Caco-2 (cell line): ENCODE measurements at regions not wholly inside any gene's neighbourhood (a gene's known extent, or its start where the extent isn't known, plus 50 kb on each side); places are given as distances from the start of the nearest gene placed in this dataset.

Experiments
- BruUV-seq: library from RNA; stranded (reverse); fragments of 400-500 nt; replicated peaks from 2 replicates; lab custom pipeline; 2021; lab: Mats Ljungman, UMichigan
- CTCF ChIA-PET: fragments of 300-600 bp; sonication (Branson Sonifier 250); formaldehyde crosslinking; loops from one replicate; lab custom pipeline; 2022; ENCODE audit warnings: antibody characterized with exemption; lab: Charles Lee
- POLR2A ChIA-PET: fragments of 300-600 bp; sonication (Branson Sonifier 250); formaldehyde crosslinking; loops from one replicate; lab custom pipeline; 2022; ENCODE audit warnings: antibody characterized with exemption; lab: Charles Lee
- DNase-seq, 2 experiments: peaks; one replicate each; pipeline versions ENCODE4 v3.0.0 to v3.0.0-alpha.2; 2020 to 2022
- H3K27me3 ChIP-seq: replicated peaks from 2 replicates; pipeline ENCODE4 v1.6.0; 2011; ENCODE audit warnings: low read length; ENCODE audit not compliant: control insufficient read depth, insufficient read depth
- H3K36me3 ChIP-seq: 2 replicates; pipeline ENCODE4 v1.5.1; 2011; ENCODE audit warnings: low read length; ENCODE audit not compliant: control insufficient read depth, insufficient read depth
- H3K4me1 ChIP-seq: fragments of 250-450 bp; sonication (Bioruptor Pico); 2 replicates; pipeline ENCODE4 v1.5.1; 2020; ENCODE audit warnings: mild to moderate bottlenecking
- H3K4me3 ChIP-seq: 2 replicates; pipeline ENCODE4 v1.5.1; 2011; ENCODE audit warnings: low read depth, mild to moderate bottlenecking, control low read depth, low read length
- H3K9me3 ChIP-seq: fragments of 250-450 bp; sonication (Bioruptor Pico); 2 replicates; pipeline ENCODE4 v1.5.1; 2020; ENCODE audit warnings: mild to moderate bottlenecking, moderate library complexity
- H3K27ac Mint-ChIP-seq: one replicate; pipeline ENCODE4 v1.8.0; 2022; ENCODE audit warnings: mixed read lengths; ENCODE audit not compliant: unreplicated experiment
- H3K27me3 Mint-ChIP-seq: one replicate; pipeline ENCODE4 v1.8.0; 2022; ENCODE audit warnings: mixed read lengths; ENCODE audit not compliant: insufficient read depth, unreplicated experiment
- H3K36me3 Mint-ChIP-seq: one replicate; pipeline ENCODE4 v1.8.0; 2022; ENCODE audit warnings: mild to moderate bottlenecking, mixed read lengths; ENCODE audit not compliant: insufficient read depth, unreplicated experiment
- H3K4me1 Mint-ChIP-seq: one replicate; pipeline ENCODE4 v1.8.0; 2022; ENCODE audit warnings: low read depth, mixed read lengths; ENCODE audit not compliant: unreplicated experiment
- H3K4me3 Mint-ChIP-seq: one replicate; pipeline ENCODE4 v1.8.0; 2022; ENCODE audit warnings: mild to moderate bottlenecking, moderate library complexity, mixed read lengths; ENCODE audit not compliant: unreplicated experiment
- H3K9me3 Mint-ChIP-seq: one replicate; pipeline ENCODE4 v1.8.0; 2022; ENCODE audit warnings: mixed read lengths; ENCODE audit not compliant: unreplicated experiment
- CTCF ChIP-seq, 2 experiments: fragments of 200-600 bp in 1 of 2; IDR thresholded peaks; 1 replicate in 1 of 2; 2 replicates in 1 of 2; pipeline versions ENCODE4 v1.5.1 to v1.8.0; 2011 to 2022; ENCODE audit warnings: antibody characterized with exemption in 1 of 2, control low read depth in 1 of 2, inconsistent platforms in 1 of 2, low read depth in 1 of 2, low read length in 1 of 2, mild to moderate bottlenecking in 1 of 2, moderate library complexity in 1 of 2; ENCODE audit not compliant: insufficient read depth in 1 of 2, severe bottlenecking in 1 of 2, unreplicated experiment in 1 of 2
- intact Hi-C: fragments of 100-400 bp; cut with micrococcal nuclease; formaldehyde crosslinking; loops from one replicate; pipeline ENCODE4 v1.10.0; 2022; ENCODE audit not compliant: unreplicated experiment

DNA sequence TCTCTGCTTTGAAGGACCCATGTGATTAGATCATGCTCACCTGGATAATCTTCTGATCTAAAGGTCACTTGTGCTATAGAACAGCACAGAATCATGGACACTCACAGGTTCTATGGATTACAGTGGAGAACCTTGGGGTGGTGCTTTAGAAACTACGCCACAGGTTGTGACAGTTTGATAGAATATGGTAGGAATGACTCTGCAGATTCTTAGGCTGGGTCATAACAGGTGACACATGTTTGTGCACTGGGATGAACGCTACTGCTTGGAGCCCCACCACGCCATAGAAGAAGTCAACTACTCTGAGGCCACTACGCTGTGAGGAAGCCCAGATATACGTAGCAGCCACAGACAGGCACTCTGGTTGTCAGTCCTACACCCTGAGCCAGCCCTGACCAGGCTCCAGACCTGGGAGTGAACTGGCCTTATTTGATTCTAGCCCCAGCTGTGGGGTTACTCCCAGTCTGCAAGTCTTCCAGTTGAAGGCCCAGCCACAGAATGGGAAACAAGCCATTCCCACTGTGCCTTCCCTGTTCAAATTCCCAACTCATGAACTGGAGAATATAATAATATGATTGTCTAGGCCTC is 99.0 kb upstream of the SLC24A3 start:
- Histone ChIP-seq H3K36me3 (no peaks in the 10 kb centered on the region), H3K9me3 (no peaks in the 10 kb centered on the region), H3K4me3 (no peak overlapping the region), H3K27me3 (no peaks in the 10 kb centered on the region), H3K4me1 (no peaks in the 10 kb centered on the region)
- no peaks in the 10 kb centered on the region for H3K4me1 Mint-ChIP-seq
- H3K27me3 Mint-ChIP-seq, result peaks cover 7% of the 10 kb centered on the region
- intact Hi-C loops, result no loop called here
- no peak overlapping the region for H3K27ac Mint-ChIP-seq
- no peak for DNase-seq
- H3K36me3 Mint-ChIP-seq, result no peaks in the 10 kb centered on the region
- no peak overlapping the region for H3K4me3 Mint-ChIP-seq
- CTCF ChIA-PET, result no interaction called here
- H3K9me3 Mint-ChIP-seq, result peaks cover 5% of the 10 kb centered on the region
- TF ChIP-seq CTCF (IDR thresholded peaks at IDR 0.05; ENCODE audit: insufficient read depth in 1 of 2, low read depth in 1 of 2, low read length in 1 of 2, severe bottlenecking in 1 of 2, unreplicated experiment in 1 of 2), result no peak
- POLR2A ChIA-PET, result no interaction called here
- no TSS peak for BruUV-seq

GRCh38 chr20:19114410-19114809 is 98.0 kb upstream of the SLC24A3 start:
- no TSS peak for BruUV-seq
- POLR2A ChIA-PET, result no interaction called here

DNA sequence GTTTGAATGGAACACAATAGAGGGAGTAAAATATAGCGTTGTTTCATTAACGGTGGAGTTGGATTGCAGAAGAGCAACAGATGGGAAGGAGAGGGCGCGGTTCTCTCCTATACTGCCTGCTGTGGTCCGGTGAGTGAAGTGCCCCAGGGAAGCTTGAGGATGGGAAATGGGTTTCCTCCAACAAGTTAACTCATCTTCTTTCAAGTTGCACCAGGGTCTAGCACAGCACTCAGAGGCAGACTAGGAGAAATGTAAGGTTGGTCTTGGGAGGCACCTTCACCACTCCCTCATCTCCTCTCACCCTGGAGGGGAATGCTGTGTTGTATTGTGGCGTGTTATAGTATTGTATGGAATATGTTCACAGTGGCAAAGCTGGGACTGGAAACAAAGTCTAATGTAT is 96.9 kb upstream of the SLC24A3 start:
- H3K4me1 Mint-ChIP-seq, result no peaks in the 10 kb centered on the region
- H3K27me3 Mint-ChIP-seq, result no peaks in the 10 kb centered on the region
- no peaks in the 10 kb centered on the region for H3K9me3 ChIP-seq
- no peaks in the 10 kb centered on the region for H3K36me3 Mint-ChIP-seq
- no peak overlapping the region for H3K4me3 Mint-ChIP-seq
- no peaks in the 10 kb centered on the region for H3K9me3 Mint-ChIP-seq
- no TSS peak for BruUV-seq
- POLR2A ChIA-PET, result no interaction called here
- intact Hi-C loops, result no loop called here
- H3K4me3 ChIP-seq, result no peak overlapping the region
- no peaks in the 10 kb centered on the region for H3K27me3 ChIP-seq
- H3K36me3 ChIP-seq, result no peaks in the 10 kb centered on the region
- no peak for TF ChIP-seq CTCF (IDR thresholded peaks at IDR 0.05; ENCODE audit: insufficient read depth in 1 of 2, low read depth in 1 of 2, low read length in 1 of 2, severe bottlenecking in 1 of 2, unreplicated experiment in 1 of 2)
- no peak for DNase-seq
- CTCF ChIA-PET, result no interaction called here
- H3K4me1 ChIP-seq, result no peaks in the 10 kb centered on the region
- no peak overlapping the region for H3K27ac Mint-ChIP-seq

More at GRCh38 chr20:19114410-19114809, 98.0 kb upstream of the SLC24A3 start:
- Histone ChIP-seq H3K36me3 (no peaks in the 10 kb centered on the region), H3K27me3 (no peaks in the 10 kb centered on the region), H3K4me3 (no peak overlapping the region), H3K9me3 (no peaks in the 10 kb centered on the region), H3K4me1 (no peaks in the 10 kb centered on the region)
- CTCF ChIA-PET, result no interaction called here
- TF ChIP-seq CTCF (IDR thresholded peaks at IDR 0.05; ENCODE audit: insufficient read depth in 1 of 2, low read depth in 1 of 2, low read length in 1 of 2, severe bottlenecking in 1 of 2, unreplicated experiment in 1 of 2), result no peak
- DNase-seq, result no peak
- intact Hi-C loops, result no loop called here
- H3K36me3 Mint-ChIP-seq, result no peaks in the 10 kb centered on the region
- no peak overlapping the region for H3K27ac Mint-ChIP-seq
- H3K9me3 Mint-ChIP-seq, result no peaks in the 10 kb centered on the region
- no peak overlapping the region for H3K4me3 Mint-ChIP-seq
- no peaks in the 10 kb centered on the region for H3K4me1 Mint-ChIP-seq
- H3K27me3 Mint-ChIP-seq, result peaks cover 2% of the 10 kb centered on the region
